T-helper 1 cell treated with Interleukin-12 subunit alpha and Interleukin-12 subunit beta and Interleukin-4 antibody, amounts not matched to agents 30 ng/mL and 1 ng/mL, for 36 hours (primary cell): ENCODE measurements at regions not wholly inside any gene's neighbourhood (a gene's known extent, or its start where the extent isn't known, plus 50 kb on each side); places are given as distances from the start of the nearest gene placed in this dataset.
"Not testable (repeated sequence)": the region's sequence is repeated elsewhere in the genome, so short reads cannot be mapped to it uniquely, and the experiment has no call there.

Source experiments
- intact Hi-C: fragments of 100-400 bp; cut with micrococcal nuclease; formaldehyde crosslinking; loops from one replicate; pipeline ENCODE4 v1.15.1; 2024

- intact Hi-C loops, result no loop called here
These were observed 318.4 kb downstream of the KLF12 start for GRCh38 chr13:73815796-73816195.

- intact Hi-C loops, result no loop called here
These were observed 323.6 kb downstream of the KLF12 start for GRCh38 chr13:73810647-73811046.

DNA sequence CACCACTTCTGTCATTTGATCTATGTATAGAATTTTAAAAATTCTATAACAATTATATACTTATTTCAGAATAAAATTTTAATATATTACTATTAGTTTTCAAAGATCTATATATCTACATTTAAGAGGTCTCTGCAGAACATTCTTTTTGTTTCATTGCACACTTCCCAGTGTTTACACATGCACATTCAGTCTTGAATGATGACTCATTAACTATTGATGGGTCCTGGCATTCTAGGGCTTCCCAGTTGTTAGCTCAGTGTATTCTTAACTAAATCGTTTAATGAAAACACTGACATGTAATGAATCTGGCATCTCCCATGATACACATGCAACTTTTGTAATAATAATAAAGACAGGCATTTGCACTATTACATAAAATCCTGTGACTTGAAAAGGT lies 324.6 kb downstream of the KLF12 start:
- intact Hi-C loops, result no loop called here

DNA sequence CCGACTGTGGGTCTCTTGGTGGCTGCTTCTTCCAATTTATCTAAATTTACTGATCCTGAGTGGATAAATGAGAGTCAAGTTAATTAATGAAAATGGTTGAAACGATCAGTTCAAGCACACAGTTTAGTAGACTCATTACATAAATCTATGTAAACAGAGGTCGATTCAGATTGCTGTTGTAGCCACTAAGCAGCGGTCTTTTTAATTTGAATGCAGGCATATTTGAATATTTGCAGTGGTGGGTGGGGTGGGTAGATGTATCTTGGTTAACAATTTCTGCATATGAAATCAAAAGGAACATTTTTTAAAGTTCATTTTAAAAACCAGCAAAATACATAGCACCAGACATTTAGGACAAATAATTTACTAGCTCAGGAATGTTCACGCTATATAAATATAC lies 325.9 kb downstream of the KLF12 start:
- intact Hi-C loops, result no loop called here

DNA sequence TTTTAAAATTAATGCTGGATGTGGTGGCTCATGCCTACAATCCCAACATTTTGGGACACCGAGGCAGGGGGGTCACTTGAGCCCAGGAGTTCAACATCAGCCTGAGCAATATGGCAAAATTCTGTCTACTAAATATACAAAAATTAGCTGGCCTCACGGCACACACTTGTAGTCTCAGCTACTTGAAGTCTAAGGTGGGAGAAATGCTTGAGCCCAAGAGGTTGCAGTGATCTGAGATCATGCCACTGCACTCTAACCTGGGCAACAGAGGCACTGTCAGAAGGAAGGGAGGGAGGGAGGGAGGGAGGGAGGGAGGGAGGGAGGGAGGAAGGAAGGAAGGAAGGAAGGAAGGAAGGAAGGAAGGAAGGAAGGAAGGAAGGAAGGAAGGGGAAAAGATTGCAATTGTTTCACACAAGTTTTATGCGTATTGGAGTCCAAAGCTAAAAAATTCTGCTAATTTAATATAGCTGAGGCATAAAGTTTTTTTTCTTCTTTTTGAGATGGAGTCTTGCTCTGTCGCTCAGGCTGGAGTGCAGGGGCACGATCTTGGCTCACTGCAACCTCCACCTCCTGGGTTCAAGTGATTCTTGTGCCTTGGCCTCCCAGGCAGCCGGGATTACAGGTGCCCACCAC lies 328.8 kb downstream of the KLF12 start:
- intact Hi-C loops, result not testable (repeated sequence)

DNA sequence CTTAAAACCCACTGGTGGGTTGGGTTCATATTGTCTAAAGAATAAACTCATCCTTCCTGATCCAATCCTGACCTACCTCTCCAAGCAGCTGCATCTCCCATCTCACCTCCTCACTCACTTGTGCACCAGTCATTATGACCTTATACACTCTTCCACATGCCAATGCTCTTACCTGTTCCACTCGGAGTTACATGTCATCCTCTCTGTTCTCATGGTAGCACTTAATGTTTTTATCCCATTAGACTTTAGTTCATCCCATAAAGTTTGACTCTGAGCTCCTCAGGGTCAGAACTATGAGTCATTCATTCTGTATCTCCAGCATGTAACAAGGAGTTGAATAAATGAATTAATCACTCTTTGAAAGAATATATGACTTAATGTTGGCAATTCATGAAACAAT lies 330.2 kb downstream of the KLF12 start:
- intact Hi-C loops, result no loop called here

- intact Hi-C loops, result no loop called here
These were observed 334.2 kb downstream of the KLF12 start for GRCh38 chr13:73800011-73800410.

DNA sequence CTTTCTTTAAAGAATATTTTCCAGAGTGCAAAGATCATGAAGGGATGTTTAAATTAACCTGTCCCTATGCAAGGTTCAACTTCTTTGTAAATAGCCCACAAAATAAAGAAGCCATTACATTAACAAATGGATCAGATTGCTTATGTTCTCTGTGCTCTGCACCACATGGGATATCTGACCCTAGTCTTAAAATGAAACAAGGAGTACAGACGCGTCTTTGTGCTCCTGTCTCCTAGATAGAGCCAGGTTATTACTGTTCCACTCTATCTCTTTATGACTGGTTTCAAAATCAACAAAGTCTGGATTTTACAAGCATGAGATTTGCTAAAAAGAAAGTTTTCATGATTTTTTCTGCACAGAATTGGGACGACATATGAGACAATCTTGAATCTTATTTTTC lies 339.4 kb downstream of the KLF12 start:
- intact Hi-C loops, result no loop called here

DNA sequence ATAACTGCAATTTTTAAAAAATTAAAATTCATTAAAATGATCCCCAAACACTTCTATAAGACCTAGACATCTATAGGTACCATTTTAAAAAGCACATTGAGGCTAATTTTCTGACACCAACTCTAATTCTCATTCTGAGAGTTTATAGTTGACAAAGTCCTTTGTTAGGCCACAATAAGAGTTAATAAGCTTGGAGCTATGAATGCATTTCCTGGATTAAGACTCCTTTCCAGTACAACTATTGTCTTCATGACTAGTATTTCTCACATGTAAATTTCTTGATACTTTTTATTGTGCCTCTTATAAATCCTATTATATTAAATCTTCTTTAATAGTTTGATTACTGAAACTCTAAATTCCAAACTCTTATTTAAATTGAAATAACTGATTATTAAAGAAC lies 340.8 kb downstream of the KLF12 start:
- intact Hi-C loops, result no loop called here

GRCh38 chr13:73792796-73793195 lies 341.4 kb downstream of the KLF12 start:
- intact Hi-C loops, result no loop called here

- intact Hi-C loops, result no loop called here
These were observed 351.5 kb downstream of the KLF12 start for GRCh38 chr13:73782450-73783449.

DNA sequence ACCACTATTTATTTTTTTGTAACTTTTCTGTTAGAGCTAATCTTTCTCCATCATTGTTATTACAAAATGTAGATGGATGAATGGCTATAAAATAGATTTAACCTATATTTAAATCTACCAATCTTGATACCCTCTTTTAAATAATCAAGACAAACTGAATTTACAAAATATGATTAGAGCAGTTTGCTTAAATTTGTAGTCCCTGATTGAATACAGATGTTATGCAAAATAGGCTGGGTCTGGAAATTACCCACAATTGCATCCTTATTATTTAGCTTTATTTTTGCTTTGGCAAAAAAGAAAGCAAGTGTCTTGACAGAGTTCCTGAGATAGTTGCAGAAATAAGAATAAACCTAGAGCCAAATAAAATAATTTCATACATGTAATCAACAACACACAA lies 352.8 kb downstream of the KLF12 start:
- intact Hi-C loops, result no loop called here

DNA sequence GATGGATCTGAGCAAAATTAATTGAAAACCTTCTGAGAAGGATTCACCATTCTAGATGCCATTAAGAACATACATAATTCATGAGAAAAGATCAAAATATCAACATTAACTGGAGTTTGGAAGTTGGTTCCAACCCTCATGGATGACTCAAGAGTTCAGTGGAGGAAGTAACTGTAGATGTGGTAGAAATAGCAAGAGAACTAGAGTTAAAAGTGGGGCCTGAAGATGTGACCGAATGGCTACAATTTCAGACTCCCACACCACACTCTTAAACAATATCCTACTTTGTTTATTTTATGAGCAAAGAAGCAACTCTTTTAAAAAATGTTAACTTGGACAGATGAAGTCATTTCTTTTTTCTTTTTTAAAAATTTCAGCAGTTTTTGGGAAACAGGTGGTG lies 354.3 kb downstream of the KLF12 start:
- intact Hi-C loops, result no loop called here

DNA sequence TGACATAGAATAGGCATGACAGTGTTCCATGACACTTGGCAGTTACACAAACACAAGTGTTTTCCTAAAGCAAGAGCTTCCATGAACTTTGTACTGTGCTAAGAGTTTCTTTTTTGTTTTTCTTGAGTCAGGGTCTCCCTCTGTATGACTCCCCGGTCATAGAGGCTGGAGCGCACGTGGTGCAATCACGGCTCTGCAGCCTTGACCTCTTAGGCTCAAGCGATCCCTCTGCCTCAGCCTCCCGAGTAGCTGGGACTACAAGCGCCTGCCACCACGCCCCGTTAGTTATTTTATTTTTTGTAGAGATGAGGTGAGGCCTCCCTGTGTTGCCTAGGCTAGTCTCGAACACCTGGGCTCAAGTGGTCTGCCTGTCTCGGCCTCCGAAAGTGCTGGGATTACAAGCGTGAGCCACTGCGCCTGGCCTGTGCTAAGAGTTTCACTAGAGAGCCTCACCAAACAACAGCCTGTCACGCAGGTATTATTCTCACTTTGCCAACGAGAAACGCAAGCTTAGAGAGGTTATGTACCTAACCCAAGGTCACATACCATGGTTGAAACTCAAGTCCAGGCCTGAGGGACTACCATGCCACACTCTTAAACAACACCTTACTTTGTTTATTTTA lies 355.9 kb downstream of the KLF12 start:
- intact Hi-C loops, result no loop called here

GRCh38 chr13:73777134-73777533 lies 357.1 kb downstream of the KLF12 start:
- intact Hi-C loops, result no loop called here

DNA sequence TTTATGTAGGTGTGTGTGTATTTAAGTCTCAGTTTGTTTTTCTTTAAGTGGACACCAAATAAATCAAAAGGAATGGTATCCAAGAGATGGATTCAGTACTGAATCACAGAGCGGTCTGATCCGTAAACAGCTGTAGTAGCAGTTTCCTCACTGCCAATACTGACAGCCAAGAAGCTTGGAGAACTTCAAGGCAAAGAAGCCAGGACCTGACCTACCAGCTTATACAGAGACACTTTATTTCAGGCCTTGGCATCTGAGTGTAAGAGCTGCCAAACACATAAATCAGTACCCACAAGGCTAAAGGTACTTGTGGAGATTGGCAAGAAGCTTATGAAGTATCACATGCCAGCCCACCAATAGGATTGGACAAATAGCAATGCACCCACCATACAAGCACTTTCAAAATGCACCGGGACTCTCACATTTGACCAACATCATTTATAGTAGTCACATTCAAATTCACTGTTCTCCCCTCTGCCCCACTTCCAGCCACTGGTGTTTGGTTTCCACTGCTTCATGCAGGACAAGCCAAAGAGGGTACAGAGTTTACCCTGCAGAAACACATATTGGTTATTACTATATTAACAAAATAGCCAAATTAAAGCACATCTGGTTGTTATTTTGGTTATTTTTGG lies 357.9 kb downstream of the KLF12 start:
- intact Hi-C loops, result no loop called here

DNA sequence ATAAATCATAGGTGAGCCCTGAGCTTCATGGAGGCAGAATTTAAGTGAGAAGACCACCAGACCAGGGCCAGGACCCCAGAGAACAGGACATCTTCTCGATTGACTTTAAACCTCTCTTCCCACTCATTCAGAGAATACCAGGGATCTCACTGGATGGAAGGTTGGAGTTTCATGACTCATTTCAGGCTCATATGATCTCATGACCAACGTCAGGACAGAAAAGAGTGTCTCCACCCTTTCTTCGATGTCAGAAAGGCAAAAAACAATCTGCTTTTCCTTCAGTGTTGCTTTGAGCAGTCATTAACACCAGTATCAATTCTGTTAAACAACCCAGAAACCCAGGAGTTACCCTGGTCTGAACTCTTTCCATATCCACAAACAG lies 361.0 kb downstream of the KLF12 start:
- intact Hi-C loops, result no loop called here

- intact Hi-C loops, result no loop called here
These were observed 361.6 kb downstream of the KLF12 start for GRCh38 chr13:73772449-73773167.

DNA sequence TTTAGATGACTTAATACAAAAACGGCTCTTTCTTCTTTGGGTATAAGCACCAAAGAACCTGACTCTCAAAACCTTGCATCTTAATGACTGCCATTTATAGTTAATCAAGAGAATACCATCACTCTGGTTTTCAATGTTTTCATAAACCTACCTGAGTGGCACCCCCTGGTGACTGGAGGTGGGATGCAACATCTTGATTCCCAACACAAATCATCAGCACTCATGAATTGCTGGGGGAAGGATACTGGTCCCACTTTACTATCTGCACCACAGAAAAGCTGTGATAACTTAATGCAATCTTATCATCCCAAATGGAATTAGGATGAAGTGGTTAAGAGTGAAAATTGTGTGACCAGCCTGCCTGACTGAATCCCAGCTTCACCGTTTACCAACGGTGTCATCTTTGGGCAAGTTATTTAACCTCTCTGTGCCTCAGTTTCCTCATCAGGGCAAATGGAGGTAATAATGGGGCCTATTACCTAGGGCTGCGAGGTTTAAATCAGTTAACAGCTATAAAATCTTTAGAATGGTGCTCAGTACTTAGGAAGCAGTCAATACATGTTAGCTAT lies 366.4 kb downstream of the KLF12 start:
- intact Hi-C loops, result loop anchor here (1.0 to 10.0 kb wide), 8 partner anchors 14 to 1557 kb away; partner anchors contain the start of genes DIS3 and KLF5

GRCh38 chr13:73767191-73767741 lies 366.9 kb downstream of the KLF12 start:
- intact Hi-C loops, result loop anchor here (1.0 to 10.0 kb wide), 8 partner anchors 13 to 1558 kb away; partner anchors contain the start of genes DIS3 and KLF5
